DOHH2 (cell line): ENCODE measurements at regions not wholly inside any gene's neighbourhood (a gene's known extent, or its start where the extent isn't known, plus 50 kb on each side); places are given as distances from the start of the nearest gene placed in this dataset.
"Not testable (repeated sequence)": the region's sequence is repeated elsewhere in the genome, so short reads cannot be mapped to it uniquely, and the experiment has no call there.

ENCODE experiments used
- H3F3A ChIP-seq: fragments of 200-600 bp; sonication (generic), shearing (Covaris generic); 2 replicates; pipeline ENCODE4 v1.6.0; 2016; ENCODE audit warnings: antibody characterized with exemption, mild to moderate bottlenecking; ENCODE audit not compliant: control insufficient read depth, insufficient read depth
- H3K27ac ChIP-seq: fragments of 200-600 bp; sonication (generic); 2 replicates; pipeline ENCODE4 v1.5.1; 2014; ENCODE audit warnings: low read depth, mild to moderate bottlenecking, low read length, moderate library complexity
- H3K27me3 ChIP-seq: fragments of 200-600 bp; sonication (generic); 2 replicates; pipeline ENCODE4 v1.6.1; 2014; ENCODE audit warnings: mild to moderate bottlenecking, low read length, mixed read lengths; ENCODE audit not compliant: control insufficient read depth
- H3K36me3 ChIP-seq: fragments of 200-600 bp; sonication (generic); 2 replicates; pipeline ENCODE4 v1.6.1; 2014; ENCODE audit warnings: mild to moderate bottlenecking, low read length, moderate library complexity, mixed read lengths; ENCODE audit not compliant: control insufficient read depth
- H3K4me1 ChIP-seq: fragments of 200-600 bp; sonication (generic); 2 replicates; pipeline ENCODE4 v1.6.1; 2014; ENCODE audit warnings: mild to moderate bottlenecking, low read length, mixed read lengths; ENCODE audit not compliant: control insufficient read depth
- H3K4me2 ChIP-seq: fragments of 200-600 bp; sonication (generic); 2 replicates; pipeline ENCODE4 v1.6.0; 2014; ENCODE audit warnings: mild to moderate bottlenecking, low read length, moderate library complexity
- H3K4me3 ChIP-seq: fragments of 200-600 bp; sonication (generic); 2 replicates; pipeline ENCODE4 v1.5.1; 2014; ENCODE audit warnings: mild to moderate bottlenecking, low read length, mixed read lengths
- H3K79me2 ChIP-seq: fragments of 200-600 bp; sonication (generic); 2 replicates; pipeline ENCODE4 v1.6.1; 2014; ENCODE audit warnings: mild to moderate bottlenecking, low read length, mixed read lengths; ENCODE audit not compliant: control insufficient read depth
- H3K9me2 ChIP-seq: fragments of 200-600 bp; sonication (generic); replicated peaks from 2 replicates; pipeline ENCODE4 v1.6.1; 2014; ENCODE audit warnings: mild to moderate bottlenecking, low read length, mixed read lengths; ENCODE audit not compliant: control insufficient read depth
- H3K9me3 ChIP-seq: fragments of 200-600 bp; sonication (generic); 2 replicates; pipeline ENCODE4 v1.6.1; 2014; ENCODE audit warnings: antibody characterized with exemption, low read length, mixed read lengths; ENCODE audit not compliant: control insufficient read depth, insufficient read depth
- H4K20me1 ChIP-seq: fragments of 200-600 bp; sonication (generic); 2 replicates; pipeline ENCODE4 v1.6.0; 2014; ENCODE audit warnings: low read depth, mild to moderate bottlenecking, antibody characterized with exemption, low read length, moderate library complexity; ENCODE audit not compliant: control insufficient read depth, insufficient read depth
- EZH2phosphoT487 ChIP-seq: fragments of 200-600 bp; sonication (generic); IDR thresholded peaks from 2 replicates; pipeline ENCODE4 v1.6.1; 2017; ENCODE audit warnings: borderline replicate concordance, mild to moderate bottlenecking, antibody characterized with exemption, low read length, moderate library complexity, mixed read lengths
- TF ChIP-seq, protein P1 (sequence below): fragments of 200-600 bp; sonication (generic); IDR thresholded peaks from one replicate; pipeline ENCODE4 v1.5.1; 2014; ENCODE audit warnings: antibody characterized with exemption, mild to moderate bottlenecking, low read depth, low read length; ENCODE audit not compliant: poor library complexity, severe bottlenecking

GRCh38 chr10:21452203-21452602, 73.3 kb downstream of the SKIDA1 start:
- Histone ChIP-seq H3K4me1 (no peaks in the 10 kb centered on the region), H3K4me3 (no peak overlapping the region), H3F3A (no peaks in the 10 kb centered on the region), H4K20me1 (no peaks in the 10 kb centered on the region), H3K9me2 (no peaks in the 10 kb centered on the region), H3K27me3 (0 out of 2 replicates have a peak, but pooled peaks cover 5% of the 10 kb centered on the region), H3K4me2 (no peak overlapping the region), H3K27ac (no peak overlapping the region), H3K9me3 (no peaks in the 10 kb centered on the region), H3K36me3 (no peaks in the 10 kb centered on the region), H3K79me2 (no peaks in the 10 kb centered on the region)
- TF ChIP-seq, protein P1, sequence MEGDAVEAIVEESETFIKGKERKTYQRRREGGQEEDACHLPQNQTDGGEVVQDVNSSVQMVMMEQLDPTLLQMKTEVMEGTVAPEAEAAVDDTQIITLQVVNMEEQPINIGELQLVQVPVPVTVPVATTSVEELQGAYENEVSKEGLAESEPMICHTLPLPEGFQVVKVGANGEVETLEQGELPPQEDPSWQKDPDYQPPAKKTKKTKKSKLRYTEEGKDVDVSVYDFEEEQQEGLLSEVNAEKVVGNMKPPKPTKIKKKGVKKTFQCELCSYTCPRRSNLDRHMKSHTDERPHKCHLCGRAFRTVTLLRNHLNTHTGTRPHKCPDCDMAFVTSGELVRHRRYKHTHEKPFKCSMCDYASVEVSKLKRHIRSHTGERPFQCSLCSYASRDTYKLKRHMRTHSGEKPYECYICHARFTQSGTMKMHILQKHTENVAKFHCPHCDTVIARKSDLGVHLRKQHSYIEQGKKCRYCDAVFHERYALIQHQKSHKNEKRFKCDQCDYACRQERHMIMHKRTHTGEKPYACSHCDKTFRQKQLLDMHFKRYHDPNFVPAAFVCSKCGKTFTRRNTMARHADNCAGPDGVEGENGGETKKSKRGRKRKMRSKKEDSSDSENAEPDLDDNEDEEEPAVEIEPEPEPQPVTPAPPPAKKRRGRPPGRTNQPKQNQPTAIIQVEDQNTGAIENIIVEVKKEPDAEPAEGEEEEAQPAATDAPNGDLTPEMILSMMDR: no peak
- TF ChIP-seq EZH2phosphoT487: no peak

DNA sequence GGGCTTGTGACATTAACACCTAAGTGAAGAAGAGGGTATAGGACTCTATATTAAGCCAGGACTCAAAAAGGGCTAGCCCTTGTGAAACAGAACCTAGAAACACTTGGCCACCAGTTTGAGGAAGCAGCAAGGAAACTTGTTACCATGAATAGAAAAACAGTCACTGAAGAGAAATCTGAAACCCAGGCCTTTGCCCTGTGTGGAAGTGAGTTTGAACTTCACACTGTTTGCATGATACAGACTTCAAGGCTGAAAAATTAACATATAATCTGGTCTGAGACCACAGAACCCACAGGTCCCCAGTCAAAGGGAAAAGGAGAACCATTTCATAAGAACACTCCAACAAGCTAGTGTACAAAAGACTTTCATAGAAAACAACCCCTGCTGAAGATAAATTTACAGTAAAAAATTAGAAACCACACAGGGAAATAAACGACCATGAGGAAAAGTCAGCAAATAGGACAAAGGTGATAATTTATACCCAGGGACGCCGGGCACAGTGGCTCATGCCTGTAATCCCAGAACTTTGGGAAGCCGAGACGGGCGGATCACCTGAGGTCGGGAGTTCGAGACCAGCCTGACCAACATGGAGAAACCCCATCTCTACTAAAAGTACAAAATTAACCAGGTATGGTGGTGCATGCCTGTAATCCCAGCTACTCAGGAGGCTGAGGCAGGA, 76.1 kb downstream of the SKIDA1 start:
- no peaks in the 10 kb centered on the region for H3K4me1 ChIP-seq
- H3K79me2 ChIP-seq: no peaks in the 10 kb centered on the region
- no peaks in the 10 kb centered on the region for H4K20me1 ChIP-seq
- no peak overlapping the region for H3K27ac ChIP-seq
- no peak for TF ChIP-seq EZH2phosphoT487
- H3K36me3 ChIP-seq: no peaks in the 10 kb centered on the region
- H3K27me3 ChIP-seq: 0 out of 2 replicates have a peak, but pooled peaks cover 5% of the 10 kb centered on the region
- H3K4me2 ChIP-seq: no peak overlapping the region
- no peaks in the 10 kb centered on the region for H3F3A ChIP-seq
- no peaks in the 10 kb centered on the region for H3K9me2 ChIP-seq
- no peak overlapping the region for H3K4me3 ChIP-seq
- H3K9me3 ChIP-seq: no peaks in the 10 kb centered on the region

DNA sequence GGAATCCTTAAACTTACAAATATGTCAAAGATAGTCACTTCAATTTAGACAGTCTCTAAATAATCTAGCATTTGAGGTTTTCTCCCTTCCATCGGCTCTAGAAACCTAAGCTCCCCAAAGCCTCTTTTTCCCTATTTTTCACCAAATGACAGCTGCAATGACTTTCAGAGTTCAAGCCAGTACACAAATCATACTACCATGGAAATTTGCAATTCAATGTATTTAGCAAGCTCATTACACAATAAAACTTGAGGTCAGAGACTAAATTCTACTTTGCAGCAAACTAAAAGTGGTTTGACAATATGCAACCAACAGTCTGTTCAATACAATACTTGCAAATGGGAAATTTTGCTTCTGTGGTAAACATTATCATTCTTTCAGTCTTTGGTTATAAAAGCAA, 80.3 kb downstream of the SKIDA1 start:
- no peaks in the 10 kb centered on the region for H3K36me3 ChIP-seq
- no peaks in the 10 kb centered on the region for H4K20me1 ChIP-seq
- no peaks in the 10 kb centered on the region for H3K27me3 ChIP-seq
- no peaks in the 10 kb centered on the region for H3K9me2 ChIP-seq
- no peaks in the 10 kb centered on the region for H3F3A ChIP-seq
- no peaks in the 10 kb centered on the region for H3K4me1 ChIP-seq
- H3K79me2 ChIP-seq: no peaks in the 10 kb centered on the region
- no peak overlapping the region for H3K4me3 ChIP-seq
- TF ChIP-seq EZH2phosphoT487: no peak
- TF ChIP-seq, protein P1: no peak
- H3K4me2 ChIP-seq: no peak overlapping the region
- no peaks in the 10 kb centered on the region for H3K9me3 ChIP-seq
- no peak overlapping the region for H3K27ac ChIP-seq

DNA sequence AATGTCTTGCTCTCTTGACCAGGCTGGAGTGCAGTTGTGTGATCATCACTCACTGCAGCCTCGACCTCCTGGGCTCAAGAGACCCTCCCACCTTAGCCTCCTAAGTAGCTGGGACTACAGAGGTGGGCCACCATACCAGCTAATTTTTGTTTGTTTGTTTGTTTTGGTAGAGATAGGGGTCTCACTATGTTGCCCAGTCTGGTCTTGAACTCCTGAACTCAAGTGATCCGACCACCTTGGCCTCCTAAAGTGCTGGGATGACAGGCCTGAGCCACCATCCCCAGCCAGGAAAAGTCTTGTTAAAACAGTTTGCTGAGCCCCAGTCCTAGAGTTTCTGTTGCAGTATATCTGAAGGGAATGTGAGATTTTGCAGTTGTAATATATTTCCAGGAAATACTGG, 83.9 kb downstream of the SKIDA1 start:
- Histone ChIP-seq H3K79me2 (no peaks in the 10 kb centered on the region), H3K9me2 (no peaks in the 10 kb centered on the region), H3K27me3 (no peaks in the 10 kb centered on the region)

GRCh38 chr10:21438914-21439313, 86.6 kb downstream of the SKIDA1 start:
- H3K27me3 ChIP-seq, H3K9me2 ChIP-seq, H3F3A ChIP-seq, H3K27ac ChIP-seq, H3K79me2 ChIP-seq, H3K36me3 ChIP-seq, H3K4me3 ChIP-seq, H3K4me2 ChIP-seq, H3K4me1 ChIP-seq, H3K9me3 ChIP-seq, H4K20me1 ChIP-seq: not testable (repeated sequence)

More for the DNA sequence above, 83.9 kb downstream of the SKIDA1 start:
- Histone ChIP-seq H3K4me1 (no peaks in the 10 kb centered on the region), H4K20me1 (no peaks in the 10 kb centered on the region), H3F3A (no peaks in the 10 kb centered on the region), H3K36me3 (no peaks in the 10 kb centered on the region), H3K27ac (no peak overlapping the region), H3K4me3 (no peak overlapping the region), H3K9me3 (no peaks in the 10 kb centered on the region), H3K4me2 (no peak overlapping the region)
- TF ChIP-seq, protein P1: no peak
- no peak for TF ChIP-seq EZH2phosphoT487
